ENCODE measurements at regions not wholly inside any gene's neighbourhood (a gene's known extent, or its start where the extent isn't known, plus 50 kb on each side); places are given as distances from the start of the nearest gene placed in this dataset.

- no peak overlapping the region for H3K27ac ChIP-seq (ENCODE audit: low read depth in 2 of 2, low read length in 1 of 2)
- no peaks in the 10 kb centered on the region for H3K36me3 ChIP-seq (replicated peaks in 1 of 2; ENCODE audit: control insufficient read depth in 1 of 2, insufficient read depth in 2 of 2, low read length in 1 of 2)
- 44% methylated on average over 5 of the region's 5 CpGs for WGBS (ENCODE audit: low lambda C conversion rate)
- H3K4me3 ChIP-seq (ENCODE audit: low read depth in 2 of 2, low read length in 1 of 2) = no peak overlapping the region
- H3K9me3 ChIP-seq = no peaks in the 10 kb centered on the region
- H2AFZ ChIP-seq (ENCODE audit: low read depth) = no peak overlapping the region
- TF ChIP-seq REST (IDR thresholded peaks at IDR 0.05; ENCODE audit: low read depth, low read length) (no peak), MEF2A (IDR thresholded peaks at IDR 0.05; ENCODE audit: borderline replicate concordance, low read depth) (no peak), IRF3 (IDR thresholded peaks at IDR 0.05; ENCODE audit: low read depth, low read length) (no peak), PBX3 (IDR thresholded peaks at IDR 0.05) (no peak), ELF1 (IDR thresholded peaks at IDR 0.05) (no peak), MXI1 (IDR thresholded peaks at IDR 0.05; ENCODE audit: low read depth, low read length) (no peak), JUND (IDR thresholded peaks at IDR 0.05) (no peak), FOSL2 (IDR thresholded peaks at IDR 0.05; ENCODE audit: borderline replicate concordance, low read depth) (no peak), NFIC (IDR thresholded peaks at IDR 0.05; ENCODE audit: borderline replicate concordance) (no peak), RXRA (IDR thresholded peaks at IDR 0.05; ENCODE audit: borderline replicate concordance, low read depth) (no peak), USF2 (IDR thresholded peaks at IDR 0.05; ENCODE audit: borderline replicate concordance, low read depth, low read length) (no peak), TCF12 (IDR thresholded peaks at IDR 0.05) (no peak), GABPA (IDR thresholded peaks at IDR 0.05; ENCODE audit: low read depth) (no peak), USF1 (IDR thresholded peaks at IDR 0.05; ENCODE audit: borderline replicate concordance, low read depth) (no peak), GATA2 (CRISPR knock-in tag; IDR thresholded peaks at IDR 0.05) (no peak), ZBTB33 (IDR thresholded peaks at IDR 0.05; ENCODE audit: borderline replicate concordance, low read depth) (no peak), SMC3 (IDR thresholded peaks at IDR 0.05; ENCODE audit: low read depth, low read length) (no peak)
- CTCF ChIA-PET = interaction anchor here (2.3 kb wide), 1 partner anchor 21 kb away, joined by 8 read pairs; no protein-coding TSS in a partner anchor
- POLR2A ChIA-PET = no interaction called here
- no peaks in the 10 kb centered on the region for H3K9me2 ChIP-seq
- H3K27me3 ChIP-seq (ENCODE audit: insufficient read depth) = no peaks in the 10 kb centered on the region
- DNase-seq = no peak
- no peak overlapping the region for H3K9ac ChIP-seq
- peaks cover 0 to 3% of the 10 kb centered on the region in 2 experiments; a peak in 1 of 4 replicates for H3K4me1 ChIP-seq (ENCODE audit: control insufficient read depth in 1 of 2, insufficient read depth in 2 of 2, low read depth in 1 of 2, low read length in 1 of 2)
- no peaks in the 10 kb centered on the region for H4K20me1 ChIP-seq (ENCODE audit: insufficient read depth)
- H3K4me2 ChIP-seq = no peak overlapping the region
- H3F3A ChIP-seq (replicated peaks; ENCODE audit: insufficient read depth) = no peaks in the 10 kb centered on the region
- no peaks in the 10 kb centered on the region for H3K79me2 ChIP-seq (ENCODE audit: insufficient read depth)
Measured at GRCh38 chr21:41048623-41049022, 119.3 kb upstream of the BACE2 start.

All from SK-N-SH (cell line).